Adrenal gland (tissue), 9 donors: ENCODE measurements at regions not wholly inside any gene's neighbourhood (a gene's known extent, or its start where the extent isn't known, plus 50 kb on each side); places are given as distances from the start of the nearest gene placed in this dataset.

Source experiments
- DNase-seq, 7 donors: peaks; one replicate each; pipeline ENCODE4 v3.0.0-alpha.2; 2019 to 2020
- H3K27ac ChIP-seq, 5 donors: fragments of 200-600 bp; sonication (generic) in 4 of 5; 1 replicate in 3 of 5; 2 replicates in 2 of 5; pipeline versions ENCODE4 v1.5.1 to v1.8.0; 2016 to 2020; ENCODE audit warnings: mild to moderate bottlenecking in 1 of 5
- H3K27me3 ChIP-seq: fragments of 200-600 bp; 2 replicates; pipeline ENCODE4 v1.8.0; 2021
- H3K36me3 ChIP-seq, 2 donors: fragments of 200-600 bp; replicated peaks in 1 of 2; 1 replicate in 1 of 2; 2 replicates in 1 of 2; pipeline versions ENCODE4 v1.5.1 to v1.8.0; 2018 to 2022
- H3K4me1 ChIP-seq, 2 donors: fragments of 200-600 bp; replicated peaks in 1 of 2; 1 replicate in 1 of 2; 2 replicates in 1 of 2; pipeline versions ENCODE4 v1.5.1 to v1.8.0; 2018 to 2021
- H3K4me3 ChIP-seq, 4 donors: fragments of 200-600 bp; sonication (generic) in 3 of 4; one replicate each; pipeline ENCODE4 v1.5.1; 2016 to 2018
- H3K9me3 ChIP-seq, 3 donors: fragments of 200-600 bp; sonication (generic) in 1 of 3; replicated peaks in 1 of 3; 1 replicate in 2 of 3; 2 replicates in 1 of 3; pipeline versions ENCODE4 v1.5.1 to v1.8.0; 2016 to 2021
- CTCF ChIP-seq, 6 experiments: fragments of 450-650 bp in 4 of 6; fragments of 200-600 bp in 2 of 6; sonication (generic) in 1 of 6; IDR thresholded peaks; 1 replicate in 5 of 6; 2 replicates in 1 of 6; pipeline versions ENCODE4 v1.5.1 to v1.8.0; 2016 to 2021; ENCODE audit warnings: antibody characterized with exemption in 6 of 6, mild to moderate bottlenecking in 2 of 6, moderate library complexity in 1 of 6
- POLR2A ChIP-seq, 2 donors: fragments of 450-650 bp; IDR thresholded peaks; one replicate each; pipeline ENCODE4 v1.6.1; 2017; ENCODE audit warnings: antibody characterized with exemption in 2 of 2, mild to moderate bottlenecking in 2 of 2, moderate library complexity in 1 of 2
- WGBS, 4 donors: extraction: QIAGEN DNeasy Blood & Tissue Kit in 2 of 4; methylation state at CpG; one replicate each; pipeline versions ENCODE4 v1.1.5 to v1.1.7; 2013 to 2017; 5-methylcytosine and 5-hydroxymethylcytosine counted together
- intact Hi-C, 2 donors: fragments of 100-400 bp; cut with DNase I; formaldehyde crosslinking; loops; one replicate each; pipeline versions ENCODE4 v1.14.1 to v1.15.0; 2022 to 2023
- donor health status: healthy with polysubstance abuse.
- donor health status: Bipolar disorder and iron deficiency.
- donor health status: DM: yes; HTN: yes; CAD: no.
- donor health status: DM: no; HTN: no; CAD: no.
- donor health status: DM: no; HTN: no; CAD: no.

DNA sequence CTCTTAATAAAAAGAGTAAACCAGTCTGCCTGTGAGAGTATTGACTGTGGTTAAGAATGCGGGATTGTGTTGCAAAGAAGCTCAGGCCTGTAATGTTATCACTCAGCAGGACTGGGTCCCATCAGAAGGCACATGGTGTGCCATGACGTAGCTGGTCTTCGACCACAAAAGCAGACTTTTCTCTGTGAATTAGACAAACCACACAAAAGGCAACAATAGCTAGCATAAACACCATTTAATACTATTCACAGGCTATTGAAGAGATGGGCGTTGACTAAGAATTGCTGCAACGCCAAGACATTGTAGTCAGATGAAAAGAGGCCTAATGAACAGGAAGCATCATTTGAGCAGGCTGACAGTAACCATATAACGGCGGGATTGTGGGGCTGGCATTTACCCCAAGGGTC, 235.6 kb upstream of the SOX21 start:
- Histone ChIP-seq H3K9me3 (no peaks in the 10 kb centered on the region), H3K4me1 (no peaks in the 10 kb centered on the region), H3K36me3 (no peaks in the 10 kb centered on the region), H3K4me3 (no peak overlapping the region), H3K27ac (no peak overlapping the region), H3K27me3 (no peaks in the 10 kb centered on the region)
- TF ChIP-seq POLR2A (IDR thresholded peaks at IDR 0.05) (no peak), CTCF (IDR thresholded peaks at IDR 0.05) (no peak)
- no peak for DNase-seq
- WGBS, 4 donors: 64 to 73% (median 71%) methylated on average over 7 of the region's 7 CpGs
- intact Hi-C loops: no loop called here

DNA sequence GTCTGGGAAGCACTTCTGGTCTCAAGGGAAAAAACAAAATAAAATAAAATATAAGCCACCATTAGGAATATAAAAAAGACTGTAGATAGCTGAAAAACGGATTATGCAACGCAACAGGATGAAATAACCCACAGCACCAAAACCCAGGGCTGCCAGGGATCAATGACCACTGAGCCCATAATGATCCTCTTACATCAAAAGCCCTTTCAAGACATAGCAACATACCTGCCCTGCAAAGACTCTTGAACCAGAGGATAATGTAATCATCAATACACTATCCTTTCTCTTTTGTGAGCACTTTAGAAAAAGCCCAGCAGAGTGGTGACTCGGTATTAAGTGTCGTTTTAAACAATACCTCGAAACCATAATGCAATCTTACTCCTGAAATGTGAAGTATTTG, 235.0 kb upstream of the SOX21 start:
- TF ChIP-seq POLR2A (IDR thresholded peaks at IDR 0.05): no peak
- TF ChIP-seq CTCF (IDR thresholded peaks at IDR 0.05): no peak
- no peak overlapping the region for H3K27ac ChIP-seq
- no peak overlapping the region for H3K4me3 ChIP-seq
- intact Hi-C loops: no loop called here
- no peaks in the 10 kb centered on the region for H3K9me3 ChIP-seq
- H3K4me1 ChIP-seq: no peaks in the 10 kb centered on the region
- no peaks in the 10 kb centered on the region for H3K27me3 ChIP-seq
- no peaks in the 10 kb centered on the region for H3K36me3 ChIP-seq
- DNase-seq: no peak
- WGBS, 4 donors: 75 to 84% (median 79%) methylated on average over 5 of the region's 5 CpGs

- Histone ChIP-seq H3K27ac (no peak overlapping the region), H3K4me1 (no peaks in the 10 kb centered on the region), H3K36me3 (no peaks in the 10 kb centered on the region), H3K9me3 (no peaks in the 10 kb centered on the region), H3K4me3 (no peak overlapping the region), H3K27me3 (no peaks in the 10 kb centered on the region)
- WGBS, 4 donors: 82 to 92% (median 89%) methylated on average over 5 of the region's 5 CpGs
- DNase-seq: no peak
- intact Hi-C loops: no loop called here
- no peak for TF ChIP-seq CTCF (IDR thresholded peaks at IDR 0.05)
- no peak for TF ChIP-seq POLR2A (IDR thresholded peaks at IDR 0.05)
Measured at GRCh38 chr13:94946039-94946438, 233.7 kb upstream of the SOX21 start.

GRCh38 chr13:94938124-94938523, 225.8 kb upstream of the SOX21 start:
- Histone ChIP-seq H3K4me3 (no peak overlapping the region), H3K9me3 (no peaks in the 10 kb centered on the region), H3K4me1 (no peaks in the 10 kb centered on the region), H3K27ac (no peak overlapping the region), H3K27me3 (no peaks in the 10 kb centered on the region), H3K36me3 (no peaks in the 10 kb centered on the region)
- intact Hi-C loops: no loop called here
- no peak for DNase-seq
- TF ChIP-seq POLR2A (IDR thresholded peaks at IDR 0.05): no peak
- no peak for TF ChIP-seq CTCF (IDR thresholded peaks at IDR 0.05)
- WGBS, 4 donors: 73 to 82% (median 76%) methylated on average over 4 of the region's 4 CpGs
